ENCODE measurements at regions not wholly inside any gene's neighbourhood (a gene's known extent, or its start where the extent isn't known, plus 50 kb on each side); places are given as distances from the start of the nearest gene placed in this dataset.

GRCh38 chr22:46070803-46071450 is 79.4 kb upstream of the PPARA start:
- H3K9me3 ChIP-seq (ENCODE audit: control insufficient read depth, insufficient read depth, low read length), result no peaks in the 10 kb centered on the region
- H3K36me3 ChIP-seq (ENCODE audit: insufficient read depth, low read length), result no peaks in the 10 kb centered on the region
- H3K9ac ChIP-seq (ENCODE audit: low read depth, low read length), result peak overlapping the region; percentile 83
- 0 out of 2 replicates have a peak, but pooled peaks cover 3% of the 10 kb centered on the region for H3K4me1 ChIP-seq (ENCODE audit: insufficient read depth, low read length)

GRCh38 chr22:46071451-46072109 is 78.7 kb upstream of the PPARA start:
- H3K9me3 ChIP-seq (ENCODE audit: control insufficient read depth, insufficient read depth, low read length), result no peaks in the 10 kb centered on the region
- peak overlapping the region; percentile 81 for H3K9ac ChIP-seq (ENCODE audit: low read depth, low read length)

GRCh38 chr22:46072110-46072881 is 78.0 kb upstream of the PPARA start:
- Histone ChIP-seq H3K9ac (ENCODE audit: low read depth, low read length) (peak overlapping the region; percentile 81), H3K9me3 (ENCODE audit: control insufficient read depth, insufficient read depth, low read length) (no peaks in the 10 kb centered on the region), H3K36me3 (ENCODE audit: insufficient read depth, low read length) (no peaks in the 10 kb centered on the region), H3K4me1 (ENCODE audit: insufficient read depth, low read length) (0 out of 2 replicates have a peak, but pooled peaks cover 3% of the 10 kb centered on the region)

More at GRCh38 chr22:46071451-46072109, 78.7 kb upstream of the PPARA start:
- Histone ChIP-seq H3K4me1 (ENCODE audit: insufficient read depth, low read length) (0 out of 2 replicates have a peak, but pooled peaks cover 3% of the 10 kb centered on the region), H3K36me3 (ENCODE audit: insufficient read depth, low read length) (no peaks in the 10 kb centered on the region)

GRCh38 chr22:46072981-46073682 is 77.2 kb upstream of the PPARA start:
- H3K9ac ChIP-seq (ENCODE audit: low read depth, low read length), result peak overlapping the region; percentile 81
- H3K36me3 ChIP-seq (ENCODE audit: insufficient read depth, low read length), result no peaks in the 10 kb centered on the region
- H3K4me1 ChIP-seq (ENCODE audit: insufficient read depth, low read length), result 0 out of 2 replicates have a peak, but pooled peaks cover 3% of the 10 kb centered on the region
- H3K9me3 ChIP-seq (ENCODE audit: control insufficient read depth, insufficient read depth, low read length), result no peaks in the 10 kb centered on the region

- H3K4me1 ChIP-seq (ENCODE audit: insufficient read depth, low read length), result 0 out of 2 replicates have a peak, but pooled peaks cover 3% of the 10 kb centered on the region
- H3K9ac ChIP-seq (ENCODE audit: low read depth, low read length), result no peak overlapping the region
- H3K9me3 ChIP-seq (ENCODE audit: control insufficient read depth, insufficient read depth, low read length), result no peaks in the 10 kb centered on the region
- no peaks in the 10 kb centered on the region for H3K36me3 ChIP-seq (ENCODE audit: insufficient read depth, low read length)
These were observed 76.4 kb upstream of the PPARA start for GRCh38 chr22:46073683-46074504.

- no peaks in the 10 kb centered on the region for H3K9me3 ChIP-seq (ENCODE audit: control insufficient read depth, insufficient read depth, low read length)
- H3K4me1 ChIP-seq (ENCODE audit: insufficient read depth, low read length), result no peaks in the 10 kb centered on the region
- no peaks in the 10 kb centered on the region for H3K36me3 ChIP-seq (ENCODE audit: insufficient read depth, low read length)
- H3K9ac ChIP-seq (ENCODE audit: low read depth, low read length), result no peak overlapping the region
These were observed 75.4 kb upstream of the PPARA start for GRCh38 chr22:46074771-46075551.

- no peak overlapping the region for H3K9ac ChIP-seq (ENCODE audit: low read depth, low read length)
- no peaks in the 10 kb centered on the region for H3K9me3 ChIP-seq (ENCODE audit: control insufficient read depth, insufficient read depth, low read length)
- H3K4me1 ChIP-seq (ENCODE audit: insufficient read depth, low read length), result no peaks in the 10 kb centered on the region
- H3K36me3 ChIP-seq (ENCODE audit: insufficient read depth, low read length), result no peaks in the 10 kb centered on the region
These were observed 74.4 kb upstream of the PPARA start for GRCh38 chr22:46075764-46076531.

GRCh38 chr22:46076651-46077339 is 73.5 kb upstream of the PPARA start:
- no peak overlapping the region for H3K9ac ChIP-seq (ENCODE audit: low read depth, low read length)
- H3K4me1 ChIP-seq (ENCODE audit: insufficient read depth, low read length), result no peaks in the 10 kb centered on the region
- no peaks in the 10 kb centered on the region for H3K36me3 ChIP-seq (ENCODE audit: insufficient read depth, low read length)

GRCh38 chr22:46077669-46078099 is 72.6 kb upstream of the PPARA start:
- H3K9me3 ChIP-seq (ENCODE audit: control insufficient read depth, insufficient read depth, low read length), result no peaks in the 10 kb centered on the region
- H3K9ac ChIP-seq (ENCODE audit: low read depth, low read length), result no peak overlapping the region
- H3K36me3 ChIP-seq (ENCODE audit: insufficient read depth, low read length), result no peaks in the 10 kb centered on the region
- no peaks in the 10 kb centered on the region for H3K4me1 ChIP-seq (ENCODE audit: insufficient read depth, low read length)

More at GRCh38 chr22:46076651-46077339, 73.5 kb upstream of the PPARA start:
- H3K9me3 ChIP-seq (ENCODE audit: control insufficient read depth, insufficient read depth, low read length), result no peaks in the 10 kb centered on the region

GRCh38 chr22:46078241-46079092 is 71.9 kb upstream of the PPARA start:
- H3K36me3 ChIP-seq (ENCODE audit: insufficient read depth, low read length), result no peaks in the 10 kb centered on the region
- no peaks in the 10 kb centered on the region for H3K9me3 ChIP-seq (ENCODE audit: control insufficient read depth, insufficient read depth, low read length)
- H3K4me1 ChIP-seq (ENCODE audit: insufficient read depth, low read length), result no peaks in the 10 kb centered on the region
- H3K9ac ChIP-seq (ENCODE audit: low read depth, low read length), result no peak overlapping the region

- Histone ChIP-seq H3K9me3 (ENCODE audit: control insufficient read depth, insufficient read depth, low read length) (no peaks in the 10 kb centered on the region), H3K4me1 (ENCODE audit: insufficient read depth, low read length) (no peaks in the 10 kb centered on the region), H3K9ac (ENCODE audit: low read depth, low read length) (no peak overlapping the region), H3K36me3 (ENCODE audit: insufficient read depth, low read length) (no peaks in the 10 kb centered on the region)
These were observed 71.0 kb upstream of the PPARA start for GRCh38 chr22:46079093-46079860.
